ENCODE measurements at regions not wholly inside any gene's neighbourhood (a gene's known extent, or its start where the extent isn't known, plus 50 kb on each side); places are given as distances from the start of the nearest gene placed in this dataset.
A peak's percentile ranks its signal among the peaks of the same experiment; 100 is the strongest.

GRCh38 chr6:41427642-41428335 lies 92.4 kb downstream of the NCR2 start:
- Histone ChIP-seq H3K27ac (ENCODE audit: low read depth in 1 of 2, low read length in 1 of 2) (no peak overlapping the region), H3K36me3 (ENCODE audit: control insufficient read depth in 2 of 2, insufficient read depth in 2 of 2, low read length in 1 of 2) (no peaks in the 10 kb centered on the region), H3K27me3 (ENCODE audit: control insufficient read depth in 2 of 2, insufficient read depth in 1 of 2, low read length in 1 of 2) (peaks cover 39 to 69% of the 10 kb centered on the region in 2 donors), H3K4me3 (ENCODE audit: low read length in 2 of 2) (peak overlapping the region in 1 of 2 donors; percentile 37), H3K9me3 (ENCODE audit: control insufficient read depth in 2 of 2, insufficient read depth in 1 of 2, low read length in 1 of 2) (peaks cover 0 to 4% of the 10 kb centered on the region in 2 donors), H3K4me1 (ENCODE audit: control insufficient read depth in 2 of 2, insufficient read depth in 2 of 2, low read length in 2 of 2) (peaks cover 7 to 35% of the 10 kb centered on the region in 2 donors)
- peak in 1 of 9 donors; percentile 37 for DNase-seq (ENCODE audit: low read depth in 6 of 9, low spot score in 9 of 9)
- 1% methylated on average over 70 of the region's 71 CpGs for WGBS

GRCh38 chr6:41428336-41428995 lies 93.1 kb downstream of the NCR2 start:
- 4% methylated on average over 35 of the region's 35 CpGs for WGBS
- DNase-seq (ENCODE audit: low read depth in 6 of 9, low spot score in 9 of 9): no peak
- Histone ChIP-seq H3K4me3 (ENCODE audit: low read length in 2 of 2) (peak overlapping the region in 1 of 2 donors; percentile 37), H3K27me3 (ENCODE audit: control insufficient read depth in 2 of 2, insufficient read depth in 1 of 2, low read length in 1 of 2) (peaks cover 39 to 69% of the 10 kb centered on the region in 2 donors), H3K9me3 (ENCODE audit: control insufficient read depth in 2 of 2, insufficient read depth in 1 of 2, low read length in 1 of 2) (peaks cover 0 to 4% of the 10 kb centered on the region in 2 donors), H3K36me3 (ENCODE audit: control insufficient read depth in 2 of 2, insufficient read depth in 2 of 2, low read length in 1 of 2) (no peaks in the 10 kb centered on the region), H3K27ac (ENCODE audit: low read depth in 1 of 2, low read length in 1 of 2) (no peak overlapping the region), H3K4me1 (ENCODE audit: control insufficient read depth in 2 of 2, insufficient read depth in 2 of 2, low read length in 2 of 2) (peaks cover 7 to 35% of the 10 kb centered on the region in 2 donors)

DNA sequence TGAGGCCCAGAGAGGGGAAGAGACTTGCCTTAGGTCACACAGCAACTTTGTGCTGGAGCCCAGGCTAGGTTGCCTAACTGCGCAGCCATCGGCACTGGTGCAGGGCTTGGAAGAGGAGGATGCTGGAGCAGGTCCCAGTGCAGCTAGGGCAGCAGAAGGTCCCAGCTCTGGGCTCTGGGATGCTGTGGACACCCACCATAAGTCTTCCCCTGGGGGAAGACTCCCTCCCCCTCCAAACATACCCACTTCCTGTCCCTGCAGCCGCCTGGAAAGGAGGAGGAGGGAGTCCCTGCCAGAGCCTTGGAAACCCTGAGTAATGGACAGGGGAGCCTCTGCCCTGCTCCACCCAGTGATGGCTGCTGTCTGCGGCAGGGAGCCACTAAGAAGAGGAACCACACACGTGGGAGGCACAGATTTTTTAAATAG lies 93.6 kb downstream of the NCR2 start:
- WGBS: 13% methylated on average over 5 of the region's 5 CpGs
- no peak for DNase-seq (ENCODE audit: low read depth in 6 of 9, low spot score in 9 of 9)
- H3K4me1 ChIP-seq (ENCODE audit: control insufficient read depth in 2 of 2, insufficient read depth in 2 of 2, low read length in 2 of 2): peaks cover 7 to 35% of the 10 kb centered on the region in 2 donors
- H3K4me3 ChIP-seq (ENCODE audit: low read length in 2 of 2): no peak overlapping the region
- H3K9me3 ChIP-seq (ENCODE audit: control insufficient read depth in 2 of 2, insufficient read depth in 1 of 2, low read length in 1 of 2): peaks cover 0 to 4% of the 10 kb centered on the region in 2 donors
- H3K27me3 ChIP-seq (ENCODE audit: control insufficient read depth in 2 of 2, insufficient read depth in 1 of 2, low read length in 1 of 2): peaks cover 39 to 69% of the 10 kb centered on the region in 2 donors
- H3K36me3 ChIP-seq (ENCODE audit: control insufficient read depth in 2 of 2, insufficient read depth in 2 of 2, low read length in 1 of 2): no peaks in the 10 kb centered on the region
- H3K27ac ChIP-seq (ENCODE audit: low read depth in 1 of 2, low read length in 1 of 2): no peak overlapping the region

DNA sequence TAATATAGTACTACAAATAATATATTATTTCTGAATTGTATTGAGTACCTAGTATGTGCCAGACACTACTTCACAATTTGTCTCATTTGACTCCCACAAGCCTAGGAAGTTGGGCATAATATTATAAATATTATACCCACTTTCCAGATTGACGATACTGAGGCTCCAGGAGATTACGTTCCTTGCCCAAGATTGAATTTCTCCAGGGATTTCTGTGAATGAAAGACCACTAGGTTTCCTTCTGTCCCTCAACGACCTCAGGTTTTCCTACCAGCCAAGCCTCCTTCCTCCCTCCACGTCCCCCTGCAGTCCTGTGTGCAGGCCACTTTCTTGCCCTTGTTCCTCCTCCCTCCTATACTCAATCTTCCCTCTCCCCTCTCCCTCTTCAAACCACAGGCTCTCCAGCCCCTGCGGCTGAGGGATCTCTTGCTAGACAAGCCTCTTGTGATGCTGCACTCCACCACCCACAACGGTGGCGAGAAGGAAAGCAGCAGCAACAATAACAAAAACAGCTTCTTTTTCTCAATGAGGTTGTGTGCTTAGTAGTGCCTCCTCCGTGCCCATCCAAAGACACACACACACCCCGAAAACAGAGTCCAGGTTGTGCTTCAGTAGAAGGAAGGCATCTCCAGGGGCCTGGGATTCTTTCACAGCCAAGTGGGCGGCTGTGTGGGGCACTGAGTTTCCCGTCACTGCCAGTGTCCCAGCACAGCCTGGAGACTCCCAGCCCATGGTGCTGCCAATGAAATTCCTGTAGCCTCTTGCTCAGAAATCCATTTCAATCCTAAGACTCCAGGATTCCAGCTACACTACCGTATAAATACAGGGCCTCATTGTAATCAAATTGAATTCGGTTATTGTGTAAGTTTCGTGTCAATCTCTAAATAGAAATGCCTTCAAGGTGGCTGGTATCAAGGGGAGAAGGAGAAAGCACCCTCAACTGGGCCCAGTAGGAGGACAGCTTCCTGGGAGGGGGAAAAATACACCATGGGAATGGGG lies 94.4 kb downstream of the NCR2 start:
- Histone ChIP-seq H3K27me3 (ENCODE audit: control insufficient read depth in 2 of 2, insufficient read depth in 1 of 2, low read length in 1 of 2) (peaks cover 39 to 69% of the 10 kb centered on the region in 2 donors), H3K27ac (ENCODE audit: low read depth in 1 of 2, low read length in 1 of 2) (no peak overlapping the region), H3K4me3 (ENCODE audit: low read length in 2 of 2) (no peak overlapping the region), H3K36me3 (ENCODE audit: control insufficient read depth in 2 of 2, insufficient read depth in 2 of 2, low read length in 1 of 2) (no peaks in the 10 kb centered on the region), H3K9me3 (ENCODE audit: control insufficient read depth in 2 of 2, insufficient read depth in 1 of 2, low read length in 1 of 2) (peaks cover 0 to 4% of the 10 kb centered on the region in 2 donors), H3K4me1 (ENCODE audit: control insufficient read depth in 2 of 2, insufficient read depth in 2 of 2, low read length in 2 of 2) (peaks cover 7 to 28% of the 10 kb centered on the region in 2 donors)
- no peak for DNase-seq (ENCODE audit: low read depth in 6 of 9, low spot score in 9 of 9)
- WGBS: 77% methylated on average over 14 of the region's 14 CpGs

GRCh38 chr6:41430875-41431274 lies 95.5 kb downstream of the NCR2 start:
- Histone ChIP-seq H3K27ac (ENCODE audit: low read depth in 1 of 2, low read length in 1 of 2) (no peak overlapping the region), H3K4me3 (ENCODE audit: low read length in 2 of 2) (no peak overlapping the region), H3K36me3 (ENCODE audit: control insufficient read depth in 2 of 2, insufficient read depth in 2 of 2, low read length in 1 of 2) (no peaks in the 10 kb centered on the region), H3K27me3 (ENCODE audit: control insufficient read depth in 2 of 2, insufficient read depth in 1 of 2, low read length in 1 of 2) (peaks cover 36 to 58% of the 10 kb centered on the region in 2 donors), H3K4me1 (ENCODE audit: control insufficient read depth in 2 of 2, insufficient read depth in 2 of 2, low read length in 2 of 2) (peaks cover 7 to 28% of the 10 kb centered on the region in 2 donors), H3K9me3 (ENCODE audit: control insufficient read depth in 2 of 2, insufficient read depth in 1 of 2, low read length in 1 of 2) (peaks cover 0 to 4% of the 10 kb centered on the region in 2 donors)
- 78% methylated on average over 4 of the region's 4 CpGs for WGBS
- no peak for DNase-seq (ENCODE audit: low read depth in 6 of 9, low spot score in 9 of 9)

- H3K27ac ChIP-seq (ENCODE audit: low read depth in 1 of 2, low read length in 1 of 2): no peak overlapping the region
- H3K4me1 ChIP-seq (ENCODE audit: control insufficient read depth in 2 of 2, insufficient read depth in 2 of 2, low read length in 2 of 2): peaks cover 7 to 17% of the 10 kb centered on the region in 2 donors
- no peak for DNase-seq (ENCODE audit: low read depth in 6 of 9, low spot score in 9 of 9)
- 60% methylated on average over 3 of the region's 3 CpGs for WGBS
- H3K36me3 ChIP-seq (ENCODE audit: control insufficient read depth in 2 of 2, insufficient read depth in 2 of 2, low read length in 1 of 2): no peaks in the 10 kb centered on the region
- no peak overlapping the region for H3K4me3 ChIP-seq (ENCODE audit: low read length in 2 of 2)
- peaks cover 0 to 2% of the 10 kb centered on the region in 2 donors for H3K9me3 ChIP-seq (ENCODE audit: control insufficient read depth in 2 of 2, insufficient read depth in 1 of 2, low read length in 1 of 2)
- peaks cover 23 to 44% of the 10 kb centered on the region in 2 donors for H3K27me3 ChIP-seq (ENCODE audit: control insufficient read depth in 2 of 2, insufficient read depth in 1 of 2, low read length in 1 of 2)
Measured at GRCh38 chr6:41432280-41432679, 96.9 kb downstream of the NCR2 start.

DNA sequence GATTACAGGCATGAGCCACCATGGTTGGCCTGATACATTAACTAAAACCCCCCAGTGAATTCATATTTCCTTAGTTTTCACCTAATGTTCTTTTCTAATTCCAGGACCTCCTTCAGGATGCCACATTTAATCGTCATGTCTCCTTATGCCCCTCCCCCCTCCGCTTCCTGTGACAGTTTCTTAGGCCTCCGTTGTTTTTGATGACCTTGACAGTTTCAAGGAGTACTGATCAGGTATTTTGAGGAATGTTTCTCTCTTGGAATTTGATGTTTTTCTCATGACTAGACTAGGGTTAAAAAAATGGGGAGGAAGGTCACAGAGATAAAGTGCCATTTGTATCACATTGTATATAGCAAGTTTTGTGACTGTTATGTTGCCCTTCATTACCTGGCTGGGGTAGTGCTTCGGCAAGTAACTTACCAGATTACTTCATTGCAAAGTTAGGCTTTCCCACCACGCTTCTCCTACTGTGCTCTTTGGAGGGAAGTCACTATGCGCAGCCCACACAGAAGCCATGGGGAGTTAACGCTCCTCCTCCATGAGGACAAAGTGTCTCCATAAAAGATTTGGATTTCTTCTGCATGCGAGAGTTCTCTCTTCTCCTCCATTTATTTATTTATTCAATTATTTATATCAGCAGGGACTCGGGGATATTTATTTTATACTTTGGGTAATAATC lies 99.5 kb downstream of the NCR2 start:
- no peak for DNase-seq (ENCODE audit: low read depth in 6 of 9, low spot score in 9 of 9)
- Histone ChIP-seq H3K27me3 (ENCODE audit: control insufficient read depth in 2 of 2, insufficient read depth in 1 of 2, low read length in 1 of 2) (peaks cover 0 to 21% of the 10 kb centered on the region in 2 donors), H3K4me3 (ENCODE audit: low read length in 2 of 2) (no peak overlapping the region), H3K4me1 (ENCODE audit: control insufficient read depth in 2 of 2, insufficient read depth in 2 of 2, low read length in 2 of 2) (peaks cover 0 to 7% of the 10 kb centered on the region in 2 donors), H3K9me3 (ENCODE audit: control insufficient read depth in 2 of 2, insufficient read depth in 1 of 2, low read length in 1 of 2) (no peaks in the 10 kb centered on the region), H3K27ac (ENCODE audit: low read depth in 1 of 2, low read length in 1 of 2) (no peak overlapping the region), H3K36me3 (ENCODE audit: control insufficient read depth in 2 of 2, insufficient read depth in 2 of 2, low read length in 1 of 2) (no peaks in the 10 kb centered on the region)
- WGBS: 91% methylated on average over 9 of the region's 9 CpGs

DNA sequence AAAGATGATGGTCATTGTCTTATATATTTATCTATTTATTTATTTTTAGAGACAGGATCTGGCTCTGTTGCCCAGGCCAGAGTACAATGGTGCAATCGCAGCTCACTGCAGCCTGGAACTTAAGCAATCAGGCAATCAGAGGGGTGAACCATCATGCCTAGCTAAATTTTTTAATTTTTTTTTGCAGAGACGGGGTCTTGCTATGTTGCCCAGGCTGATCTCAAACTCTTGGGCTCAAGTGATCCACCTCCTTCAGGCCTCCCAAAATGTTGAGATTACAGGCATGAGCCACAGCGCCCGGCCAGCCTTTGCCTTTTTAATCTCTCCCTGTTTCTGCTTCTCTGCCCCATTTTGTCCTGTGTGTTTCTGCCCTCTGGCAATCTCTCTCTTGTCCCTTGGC lies 102.2 kb downstream of the NCR2 start:
- no peak for DNase-seq (ENCODE audit: low read depth in 6 of 9, low spot score in 9 of 9)
- Histone ChIP-seq H3K4me3 (ENCODE audit: low read length in 2 of 2) (no peak overlapping the region), H3K27ac (ENCODE audit: low read depth in 1 of 2, low read length in 1 of 2) (no peak overlapping the region), H3K27me3 (ENCODE audit: control insufficient read depth in 2 of 2, insufficient read depth in 1 of 2, low read length in 1 of 2) (peaks cover 0 to 14% of the 10 kb centered on the region in 2 donors), H3K36me3 (ENCODE audit: control insufficient read depth in 2 of 2, insufficient read depth in 2 of 2, low read length in 1 of 2) (no peaks in the 10 kb centered on the region), H3K4me1 (ENCODE audit: control insufficient read depth in 2 of 2, insufficient read depth in 2 of 2, low read length in 2 of 2) (peaks cover 3 to 33% of the 10 kb centered on the region in 2 donors), H3K9me3 (ENCODE audit: control insufficient read depth in 2 of 2, insufficient read depth in 1 of 2, low read length in 1 of 2) (no peaks in the 10 kb centered on the region)
- 98% methylated on average over 4 of the region's 4 CpGs for WGBS

All from thymus (tissue), 11 donors.